ENCODE measurements at regions not wholly inside any gene's neighbourhood (a gene's known extent, or its start where the extent isn't known, plus 50 kb on each side); places are given as distances from the start of the nearest gene placed in this dataset.
"Not testable (repeated sequence)": the region's sequence is repeated elsewhere in the genome, so short reads cannot be mapped to it uniquely, and the experiment has no call there.

DNA sequence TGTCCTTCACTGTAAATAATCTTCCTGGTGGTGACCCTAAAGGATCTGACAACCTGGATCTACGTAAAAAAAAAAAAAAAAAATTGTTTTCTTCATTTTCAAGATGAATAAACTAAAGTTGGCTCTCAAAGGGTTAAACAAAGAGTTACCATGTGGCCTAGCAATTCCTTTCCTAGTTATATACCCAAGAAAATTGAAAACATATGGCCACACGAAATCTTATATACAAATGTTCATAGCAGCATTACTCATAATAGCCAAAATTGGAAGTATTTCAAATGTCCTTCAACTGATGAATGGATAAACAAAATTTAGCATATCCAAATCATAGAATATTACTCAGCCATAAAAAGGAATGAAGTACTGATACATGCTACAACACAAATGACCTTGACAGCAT lies 145.3 kb upstream of the NBPF9 start:
- H3K4me1 Mint-ChIP-seq, H3K27ac Mint-ChIP-seq, H3K27me3 Mint-ChIP-seq, H3K4me3 Mint-ChIP-seq, H3K36me3 Mint-ChIP-seq, H3K9me3 Mint-ChIP-seq: not testable (repeated sequence)

DNA sequence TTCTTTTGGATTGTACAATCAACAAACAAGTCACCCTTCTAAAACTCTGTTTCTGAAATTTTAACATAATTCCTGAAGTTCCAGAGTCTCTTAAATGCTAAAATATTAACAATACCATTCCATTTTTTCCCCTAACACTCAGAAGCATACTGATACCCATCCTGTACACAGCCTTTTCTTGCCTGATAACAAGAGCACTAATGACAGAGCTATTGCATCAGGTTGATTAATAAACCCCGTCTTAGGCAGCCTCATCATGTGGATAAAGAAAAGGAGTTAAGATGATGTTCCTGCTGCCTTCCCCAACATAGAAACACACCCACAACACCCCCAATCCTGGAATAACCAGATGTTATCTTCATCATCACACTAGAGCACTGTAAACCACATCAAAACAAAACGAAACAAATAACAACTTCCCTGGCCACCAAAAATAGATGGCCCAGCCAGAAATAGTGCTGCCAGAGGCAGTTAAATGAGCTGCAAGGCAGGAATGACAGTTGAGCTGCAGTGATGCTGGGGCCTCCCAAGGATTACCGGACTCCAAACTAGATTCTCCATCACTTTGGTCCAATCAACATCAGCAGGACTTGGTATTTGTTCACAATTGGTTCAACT lies 146.6 kb upstream of the NBPF9 start:
- H3K4me3 Mint-ChIP-seq, H3K27me3 Mint-ChIP-seq, H3K9me3 Mint-ChIP-seq: not testable (repeated sequence)

DNA sequence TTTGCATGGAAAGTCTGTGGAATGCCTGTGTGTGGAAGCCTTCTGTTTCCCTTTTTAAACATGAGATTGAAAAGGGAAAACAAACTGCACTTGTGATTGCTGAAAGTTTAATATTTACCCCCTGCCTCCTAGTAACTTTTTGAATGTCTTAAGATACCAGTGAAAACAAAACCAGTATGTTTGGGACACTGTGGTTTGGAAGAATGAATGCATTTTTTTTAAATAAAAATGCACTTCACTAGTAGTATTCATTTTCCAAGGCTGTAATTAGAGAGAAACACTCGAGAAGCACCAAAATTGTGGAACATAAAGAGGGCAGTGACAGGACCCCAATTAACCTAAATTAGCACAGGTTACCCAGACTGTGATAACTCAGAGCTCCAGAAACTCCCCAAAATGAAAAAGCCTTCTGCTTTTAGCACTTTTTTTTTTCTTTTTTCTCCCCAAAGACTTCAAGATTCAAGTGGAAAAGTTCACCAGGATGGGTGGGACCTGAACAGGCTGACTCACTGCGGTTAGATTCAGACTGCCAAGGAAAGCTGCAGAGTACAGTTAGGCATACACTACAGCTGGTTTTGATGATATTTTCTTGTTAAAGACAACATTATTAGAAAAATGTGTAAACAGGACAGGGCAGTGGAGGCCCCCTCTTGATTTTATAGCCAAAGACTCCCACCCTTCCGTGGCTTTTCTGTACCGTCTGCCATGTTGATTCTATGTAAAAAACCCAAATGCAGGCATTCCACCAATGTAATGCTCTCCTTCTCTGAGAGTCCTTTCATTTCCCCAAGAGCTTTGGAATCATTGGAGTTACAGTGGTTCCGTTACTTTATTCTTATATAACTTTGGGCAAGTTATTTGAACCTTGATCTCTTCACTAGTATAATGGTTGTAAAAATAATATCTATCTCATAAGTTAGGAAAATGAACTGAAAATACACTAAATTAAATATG lies 151.8 kb upstream of the NBPF9 start:
- H3K27me3 Mint-ChIP-seq, H3K36me3 Mint-ChIP-seq, H3K4me3 Mint-ChIP-seq, H3K4me1 Mint-ChIP-seq, H3K27ac Mint-ChIP-seq, H3K9me3 Mint-ChIP-seq: not testable (repeated sequence)

More for the DNA sequence above, 146.6 kb upstream of the NBPF9 start:
- not testable (repeated sequence) for H3K27ac Mint-ChIP-seq, H3K4me1 Mint-ChIP-seq, H3K36me3 Mint-ChIP-seq

DNA sequence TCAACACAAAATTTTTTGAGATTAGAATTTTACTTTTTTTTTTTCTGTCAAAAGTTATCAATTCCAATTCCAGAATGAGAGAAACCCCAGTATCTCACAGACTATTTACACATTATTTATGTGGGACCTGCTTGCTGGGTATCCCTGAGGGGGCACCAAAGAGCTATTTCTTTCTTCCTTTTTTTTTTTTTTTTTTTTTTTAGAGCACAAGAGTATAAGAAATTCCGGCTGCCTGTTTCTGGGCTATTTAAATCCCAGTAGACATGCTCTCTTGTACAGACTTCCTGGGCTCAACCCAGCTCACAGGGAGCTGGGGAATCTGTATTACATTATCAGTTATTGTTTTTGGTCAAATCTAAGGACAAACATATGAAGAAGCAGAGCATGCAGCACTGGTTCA lies 156.9 kb upstream of the NBPF9 start:
- not testable (repeated sequence) for H3K27ac Mint-ChIP-seq, H3K36me3 Mint-ChIP-seq, H3K27me3 Mint-ChIP-seq, H3K4me1 Mint-ChIP-seq, H3K4me3 Mint-ChIP-seq, H3K9me3 Mint-ChIP-seq

DNA sequence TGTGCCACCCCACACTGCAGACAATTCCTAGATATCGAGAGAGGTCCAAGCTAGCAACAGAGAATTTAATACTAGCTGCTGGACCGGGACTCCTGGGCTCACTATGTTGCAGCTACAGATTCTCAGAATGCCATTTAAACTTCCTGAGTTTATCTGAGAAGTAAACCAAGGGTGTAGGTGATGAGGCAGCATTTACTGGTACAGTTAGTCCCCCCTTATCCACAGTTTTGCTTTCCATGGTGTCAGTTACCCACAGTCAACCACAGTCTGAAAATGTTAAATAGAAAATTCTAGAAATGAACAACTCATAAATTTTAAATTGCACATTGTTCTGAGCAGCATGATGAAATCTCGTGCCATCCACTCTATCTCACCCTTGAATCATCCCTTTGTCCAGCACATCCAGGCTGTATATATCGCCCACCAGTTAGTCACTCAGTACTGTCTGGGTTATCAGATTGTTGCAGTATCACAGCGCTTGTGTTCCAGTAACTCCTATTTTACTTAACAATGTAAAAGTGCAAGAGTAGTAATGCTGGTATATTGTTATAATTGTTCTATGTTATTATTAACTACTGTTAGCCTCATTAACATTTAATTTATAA lies 157.5 kb upstream of the NBPF9 start:
- not testable (repeated sequence) for H3K4me3 Mint-ChIP-seq, H3K27me3 Mint-ChIP-seq, H3K36me3 Mint-ChIP-seq, H3K4me1 Mint-ChIP-seq, H3K9me3 Mint-ChIP-seq, H3K27ac Mint-ChIP-seq

DNA sequence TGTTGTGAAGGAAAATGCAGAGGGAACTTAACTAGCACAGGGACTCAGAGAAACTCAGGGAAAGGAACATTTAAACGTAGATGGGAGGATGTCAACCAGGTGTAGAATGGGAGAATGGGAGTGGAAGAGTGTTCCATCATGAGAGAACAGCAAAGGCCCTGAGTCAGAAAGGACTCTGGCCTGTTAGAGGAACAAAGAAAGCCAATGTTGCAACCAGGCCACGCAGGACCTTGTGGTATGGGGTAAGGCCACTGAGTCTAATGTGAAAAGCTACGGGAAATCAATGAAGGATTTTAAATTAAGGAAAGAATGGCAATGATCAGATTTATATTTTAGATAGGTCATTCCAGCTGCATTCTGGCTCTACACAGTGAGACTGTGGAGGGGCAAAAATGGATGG lies 163.9 kb upstream of the NBPF9 start:
- H3K27me3 Mint-ChIP-seq, H3K4me1 Mint-ChIP-seq, H3K27ac Mint-ChIP-seq, H3K36me3 Mint-ChIP-seq, H3K9me3 Mint-ChIP-seq, H3K4me3 Mint-ChIP-seq: not testable (repeated sequence)

DNA sequence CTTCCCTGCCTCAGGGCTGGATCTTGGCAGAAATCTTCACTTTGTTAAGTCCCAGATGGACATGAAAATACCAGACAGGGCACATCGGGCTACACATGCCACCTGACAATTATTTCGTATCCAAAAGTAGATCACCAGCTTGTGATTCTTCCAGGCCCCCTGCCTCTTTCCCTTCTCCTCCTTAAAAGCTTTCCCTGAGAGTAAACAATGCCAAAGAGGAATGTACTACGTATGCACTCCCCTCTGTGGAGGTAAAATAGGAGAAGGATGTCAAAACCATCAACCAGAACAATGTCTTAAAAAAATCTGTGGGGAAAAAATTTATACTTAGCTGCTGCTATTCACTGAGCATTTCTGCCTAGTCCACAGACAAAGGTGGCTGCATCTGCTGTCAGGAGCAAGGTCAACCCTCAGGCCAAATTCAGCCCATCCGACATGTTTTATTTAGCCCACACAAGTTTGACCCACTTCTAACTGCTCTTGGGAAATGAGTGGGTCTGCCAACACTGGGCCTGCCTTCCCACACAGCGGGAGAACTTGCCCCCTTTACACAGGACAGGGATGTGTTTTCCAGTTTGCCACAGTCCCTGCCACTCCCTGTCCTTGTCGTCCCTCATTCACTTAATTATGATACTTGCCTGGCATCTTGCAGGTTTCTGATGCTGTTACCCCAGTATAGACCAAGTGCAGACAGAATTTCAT lies 165.8 kb upstream of the NBPF9 start:
- not testable (repeated sequence) for H3K27me3 Mint-ChIP-seq, H3K4me1 Mint-ChIP-seq, H3K27ac Mint-ChIP-seq, H3K9me3 Mint-ChIP-seq, H3K4me3 Mint-ChIP-seq, H3K36me3 Mint-ChIP-seq

DNA sequence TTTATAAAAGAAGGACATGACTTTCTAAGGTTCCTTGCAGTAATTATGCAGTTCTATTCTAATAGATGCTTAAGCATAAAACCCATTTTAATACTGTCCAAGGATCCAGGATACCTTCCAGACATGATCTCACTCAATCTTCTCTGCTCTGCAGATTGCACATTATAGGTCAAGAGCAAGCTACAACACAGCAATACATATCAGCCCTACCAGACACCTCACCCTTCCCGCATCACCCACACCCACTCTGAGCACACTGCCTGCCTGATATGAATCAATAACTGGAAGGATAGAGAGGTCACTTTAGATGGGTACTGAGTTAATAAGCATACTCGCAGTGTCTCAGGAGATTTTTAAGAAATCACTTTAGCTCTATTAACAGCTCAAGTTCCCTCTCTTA lies 166.5 kb upstream of the NBPF9 start:
- H3K4me3 Mint-ChIP-seq, H3K27me3 Mint-ChIP-seq, H3K36me3 Mint-ChIP-seq, H3K4me1 Mint-ChIP-seq, H3K27ac Mint-ChIP-seq, H3K9me3 Mint-ChIP-seq: not testable (repeated sequence)

DNA sequence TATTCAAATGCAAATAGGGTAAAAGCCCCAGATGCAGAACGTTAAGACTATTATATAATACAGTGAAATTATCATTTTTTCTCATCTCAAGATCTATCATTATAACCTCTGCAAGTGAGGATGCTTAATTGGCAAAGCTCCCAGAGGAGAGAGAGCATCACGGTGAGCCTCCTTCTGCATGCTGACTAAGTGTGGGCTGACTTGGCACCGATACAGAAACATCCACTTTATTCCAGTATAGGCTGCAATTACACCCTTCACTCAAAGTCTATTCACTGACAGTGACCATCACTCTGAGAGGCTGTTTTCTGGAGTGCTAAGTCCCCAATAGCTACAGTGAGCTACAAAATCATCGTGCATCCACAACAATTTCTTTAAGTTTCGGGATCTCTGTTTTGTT lies 171.1 kb upstream of the NBPF9 start:
- not testable (repeated sequence) for H3K27ac Mint-ChIP-seq, H3K9me3 Mint-ChIP-seq, H3K27me3 Mint-ChIP-seq, H3K4me3 Mint-ChIP-seq, H3K36me3 Mint-ChIP-seq, H3K4me1 Mint-ChIP-seq

DNA sequence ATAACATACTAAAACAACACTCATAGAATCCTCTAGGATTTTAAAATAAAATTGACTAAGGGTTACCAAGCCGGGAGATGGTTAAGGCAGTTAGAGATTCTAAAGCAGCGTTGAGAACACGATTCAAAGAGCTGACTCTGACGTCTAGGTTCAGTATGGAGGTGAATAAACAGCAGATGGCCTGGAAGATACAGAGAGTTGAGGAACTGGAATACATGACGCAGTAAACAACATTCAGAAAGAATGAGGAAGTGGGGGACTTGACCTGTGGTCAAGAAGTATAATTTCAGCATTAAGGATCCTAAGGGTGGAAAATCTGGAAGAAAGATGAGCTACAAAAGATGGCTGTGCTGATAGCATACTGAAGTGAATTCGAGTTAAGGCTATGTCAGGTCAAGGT lies 172.5 kb upstream of the NBPF9 start:
- not testable (repeated sequence) for H3K4me3 Mint-ChIP-seq, H3K4me1 Mint-ChIP-seq, H3K36me3 Mint-ChIP-seq, H3K9me3 Mint-ChIP-seq, H3K27ac Mint-ChIP-seq, H3K27me3 Mint-ChIP-seq

DNA sequence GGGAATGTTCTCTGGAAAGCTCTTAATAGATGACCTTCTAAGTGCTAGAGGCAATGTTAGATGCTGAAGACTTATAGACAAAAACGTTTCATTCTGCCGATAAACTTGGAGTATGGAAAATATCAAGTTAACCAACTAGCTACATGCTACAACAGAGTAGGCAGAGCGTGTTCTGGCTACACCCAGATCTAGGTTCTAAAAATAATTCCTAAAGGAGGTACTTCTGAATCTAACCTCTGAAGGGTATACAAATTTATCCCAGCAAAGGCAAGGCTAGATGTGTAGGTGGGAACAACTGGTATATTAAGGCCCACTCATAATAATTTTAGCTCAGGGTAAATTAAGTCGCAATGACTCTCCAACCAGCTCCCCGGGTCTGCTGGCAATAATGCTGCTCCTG lies 173.1 kb upstream of the NBPF9 start:
- H3K27ac Mint-ChIP-seq, H3K9me3 Mint-ChIP-seq, H3K27me3 Mint-ChIP-seq, H3K4me1 Mint-ChIP-seq, H3K36me3 Mint-ChIP-seq, H3K4me3 Mint-ChIP-seq: not testable (repeated sequence)

DNA sequence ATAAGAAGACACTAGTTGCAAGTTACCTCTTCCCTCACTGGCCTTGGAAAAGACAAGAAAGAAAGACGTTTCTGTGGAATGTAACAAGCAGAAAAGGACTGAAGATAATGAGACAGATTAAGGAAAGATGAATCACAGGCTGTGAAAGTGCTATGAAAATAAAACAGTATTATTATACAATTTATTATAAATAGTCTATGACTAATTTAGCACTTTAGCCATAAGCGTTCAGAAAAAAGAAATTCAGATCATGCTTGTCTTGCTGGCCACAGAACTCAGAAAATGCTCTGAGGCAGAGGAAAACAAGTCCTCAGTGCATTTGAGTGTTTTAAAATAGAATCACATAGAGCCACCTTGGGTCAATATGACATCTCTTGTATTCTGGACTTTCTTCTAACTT lies 174.8 kb upstream of the NBPF9 start:
- H3K36me3 Mint-ChIP-seq, H3K4me3 Mint-ChIP-seq, H3K9me3 Mint-ChIP-seq, H3K27me3 Mint-ChIP-seq, H3K4me1 Mint-ChIP-seq, H3K27ac Mint-ChIP-seq: not testable (repeated sequence)

DNA sequence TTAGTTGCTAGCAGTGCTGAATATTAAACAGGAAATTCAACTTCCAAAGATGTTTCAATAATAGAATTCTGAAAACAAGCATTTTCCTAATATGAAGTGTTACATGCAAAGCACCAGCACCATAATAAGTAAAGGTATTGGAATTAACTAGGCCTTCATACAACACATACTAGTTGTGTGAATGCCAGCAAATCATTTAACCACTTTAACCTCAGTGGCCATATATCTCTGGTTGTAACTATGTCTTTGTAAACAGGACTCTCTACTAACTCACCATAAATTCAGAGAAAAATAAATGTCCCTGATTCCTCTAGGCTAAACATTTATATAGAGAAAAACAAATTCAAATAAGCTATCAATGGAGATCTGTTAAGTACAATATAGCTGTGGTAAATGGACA lies 175.7 kb upstream of the NBPF9 start:
- not testable (repeated sequence) for H3K9me3 Mint-ChIP-seq, H3K27ac Mint-ChIP-seq

DNA sequence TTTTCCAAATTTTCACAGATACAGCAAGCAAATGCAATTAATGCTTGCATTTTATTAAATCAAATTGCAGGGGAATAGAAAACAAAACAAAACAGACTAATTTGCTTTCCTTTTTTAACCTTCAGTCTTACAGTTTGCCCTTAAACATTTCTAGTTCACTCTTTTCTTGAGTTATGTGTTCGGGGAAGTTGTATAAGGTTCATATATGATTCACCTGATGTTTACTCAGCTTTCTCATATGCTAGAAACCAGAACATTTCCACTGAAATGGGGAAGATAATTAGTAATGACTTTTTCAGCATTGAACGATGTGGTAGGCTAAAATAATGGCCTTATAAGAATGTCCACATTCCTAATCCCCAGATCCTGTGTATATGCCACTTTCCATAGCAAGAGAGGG lies 176.2 kb upstream of the NBPF9 start:
- not testable (repeated sequence) for H3K4me3 Mint-ChIP-seq, H3K9me3 Mint-ChIP-seq, H3K4me1 Mint-ChIP-seq, H3K36me3 Mint-ChIP-seq, H3K27ac Mint-ChIP-seq, H3K27me3 Mint-ChIP-seq

More for the DNA sequence above, 175.7 kb upstream of the NBPF9 start:
- H3K36me3 Mint-ChIP-seq, H3K4me1 Mint-ChIP-seq, H3K4me3 Mint-ChIP-seq, H3K27me3 Mint-ChIP-seq: not testable (repeated sequence)

DNA sequence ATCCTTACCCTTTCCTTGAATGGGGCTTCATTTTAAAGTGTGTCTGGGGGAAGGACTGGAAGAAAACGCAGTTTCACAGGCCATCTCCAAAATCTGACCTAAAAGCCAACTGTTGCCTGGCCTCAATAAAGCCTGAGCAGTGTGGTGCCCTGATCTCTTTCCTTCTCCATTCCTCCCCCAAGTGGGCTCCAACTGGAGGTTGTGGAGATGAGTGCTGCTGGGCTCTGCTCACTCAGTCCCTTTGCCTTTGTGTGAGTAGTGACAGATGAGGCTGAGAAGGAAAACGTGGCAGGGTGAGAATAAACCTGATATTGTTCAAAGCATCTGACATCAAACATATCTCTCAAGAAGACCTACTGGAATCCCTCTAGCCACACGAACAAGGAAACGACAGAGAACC lies 181.4 kb upstream of the NBPF9 start:
- not testable (repeated sequence) for H3K36me3 Mint-ChIP-seq, H3K27me3 Mint-ChIP-seq, H3K4me1 Mint-ChIP-seq, H3K9me3 Mint-ChIP-seq, H3K4me3 Mint-ChIP-seq, H3K27ac Mint-ChIP-seq

DNA sequence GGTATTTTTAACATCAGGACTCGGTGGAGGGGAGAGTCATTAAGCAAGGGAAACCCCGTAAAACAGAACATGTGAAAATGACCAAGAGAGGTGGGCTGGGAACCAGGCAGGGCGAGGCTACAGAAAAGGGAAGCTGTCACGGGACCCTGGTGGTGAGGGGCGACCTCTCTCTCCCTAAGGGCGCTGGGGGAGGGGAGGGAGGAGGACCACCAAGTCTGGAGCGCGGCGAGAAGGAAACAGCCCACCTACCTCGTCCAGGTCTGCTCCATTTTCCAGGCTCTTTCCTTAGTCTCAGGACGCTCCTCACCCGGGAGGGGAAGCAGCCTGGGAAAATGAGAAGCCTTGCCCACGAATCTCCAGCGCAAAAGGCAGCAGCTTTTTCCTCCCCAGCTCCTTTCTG lies 181.9 kb upstream of the NBPF9 start:
- H3K4me3 Mint-ChIP-seq, H3K27ac Mint-ChIP-seq, H3K9me3 Mint-ChIP-seq, H3K4me1 Mint-ChIP-seq, H3K36me3 Mint-ChIP-seq, H3K27me3 Mint-ChIP-seq: not testable (repeated sequence)

Measured in IgD-negative memory B cell (primary cell).